PC-9 (cell line): ENCODE measurements at regions not wholly inside any gene's neighbourhood (a gene's known extent, or its start where the extent isn't known, plus 50 kb on each side); places are given as distances from the start of the nearest gene placed in this dataset.

Experiments used
- CTCF ChIP-seq: fragments of 200-600 bp; sonication (generic); conservative IDR thresholded peaks from 2 replicates; pipeline ENCODE4 v1.6.1; 2017; ENCODE audit warnings: mixed run types, antibody characterized with exemption, mild to moderate bottlenecking, moderate library complexity
- EZH2 ChIP-seq: fragments of 200-600 bp; sonication (generic); IDR thresholded peaks from 2 replicates; pipeline ENCODE4 v1.8.0; 2017; ENCODE audit warnings: antibody characterized with exemption, low read depth

- TF ChIP-seq CTCF (peak; percentile 54), EZH2 (no peak)
These were observed 672.2 kb downstream of the KCTD8 start for GRCh38 chr4:43776371-43776770.
